ENCODE measurements at regions not wholly inside any gene's neighbourhood (a gene's known extent, or its start where the extent isn't known, plus 50 kb on each side); places are given as distances from the start of the nearest gene placed in this dataset.
"Not testable (repeated sequence)": the region's sequence is repeated elsewhere in the genome, so short reads cannot be mapped to it uniquely, and the experiment has no call there.

DNA sequence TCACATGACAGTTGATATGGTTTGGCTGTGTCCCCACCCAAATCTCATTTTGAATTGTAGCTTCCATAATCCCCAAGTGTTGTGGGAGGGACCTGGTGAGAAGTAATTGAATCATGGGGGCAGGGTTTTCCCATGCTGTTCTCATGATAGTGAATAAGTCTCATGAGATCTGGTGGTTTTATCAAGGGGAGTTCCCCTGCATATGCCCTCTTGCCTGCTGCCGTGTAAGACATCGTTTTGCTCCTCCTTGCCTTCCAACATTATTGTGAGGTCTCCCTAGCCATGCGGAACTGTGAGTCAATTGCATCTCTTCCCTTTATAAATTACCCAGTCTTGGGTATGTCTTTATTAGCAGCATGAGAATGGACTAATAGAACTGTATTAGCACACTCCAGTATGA, 382.4 kb upstream of the PODXL start:
- TF ChIP-seq EP300 (IDR thresholded peaks at IDR 0.05; ENCODE audit: low read length); MAZ (CRISPR knock-in tag; conservative IDR thresholded peaks at IDR 0.05 in 1 of 2, IDR thresholded peaks at IDR 0.05 in 1 of 2); NELFE (IDR thresholded peaks at IDR 0.05; ENCODE audit: insufficient read depth, insufficient read length); ZNF696 (CRISPR knock-in tag; conservative IDR thresholded peaks at IDR 0.05); ZNF274 (IDR thresholded peaks at IDR 0.05; ENCODE audit: borderline replicate concordance, low read depth, low read length); MYC (IDR thresholded peaks at IDR 0.05; ENCODE audit: low read depth, low read length); MYC (CRISPR knock-in tag; IDR thresholded peaks at IDR 0.05; ENCODE audit: borderline replicate concordance, low read depth); BRCA1 (IDR thresholded peaks at IDR 0.05); BRCA1 (CRISPR knock-in tag; IDR thresholded peaks at IDR 0.05): not testable (repeated sequence)
- TF ChIP-seq, protein P1, sequence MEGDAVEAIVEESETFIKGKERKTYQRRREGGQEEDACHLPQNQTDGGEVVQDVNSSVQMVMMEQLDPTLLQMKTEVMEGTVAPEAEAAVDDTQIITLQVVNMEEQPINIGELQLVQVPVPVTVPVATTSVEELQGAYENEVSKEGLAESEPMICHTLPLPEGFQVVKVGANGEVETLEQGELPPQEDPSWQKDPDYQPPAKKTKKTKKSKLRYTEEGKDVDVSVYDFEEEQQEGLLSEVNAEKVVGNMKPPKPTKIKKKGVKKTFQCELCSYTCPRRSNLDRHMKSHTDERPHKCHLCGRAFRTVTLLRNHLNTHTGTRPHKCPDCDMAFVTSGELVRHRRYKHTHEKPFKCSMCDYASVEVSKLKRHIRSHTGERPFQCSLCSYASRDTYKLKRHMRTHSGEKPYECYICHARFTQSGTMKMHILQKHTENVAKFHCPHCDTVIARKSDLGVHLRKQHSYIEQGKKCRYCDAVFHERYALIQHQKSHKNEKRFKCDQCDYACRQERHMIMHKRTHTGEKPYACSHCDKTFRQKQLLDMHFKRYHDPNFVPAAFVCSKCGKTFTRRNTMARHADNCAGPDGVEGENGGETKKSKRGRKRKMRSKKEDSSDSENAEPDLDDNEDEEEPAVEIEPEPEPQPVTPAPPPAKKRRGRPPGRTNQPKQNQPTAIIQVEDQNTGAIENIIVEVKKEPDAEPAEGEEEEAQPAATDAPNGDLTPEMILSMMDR (IDR thresholded peaks at IDR 0.05 in 2 of 3, conservative IDR thresholded peaks at IDR 0.05 in 1 of 3; ENCODE audit: insufficient read depth in 2 of 3, low read depth in 1 of 3, low read length in 3 of 3) = not testable (repeated sequence)
